HEK293T (cell line): ENCODE measurements at regions not wholly inside any gene's neighbourhood (a gene's known extent, or its start where the extent isn't known, plus 50 kb on each side); places are given as distances from the start of the nearest gene placed in this dataset.

Experiments used
- ARNT ChIP-seq: fragments of 450-650 bp; IDR thresholded peaks from 2 replicates; pipeline ENCODE4 v1.6.1; 2017; ENCODE audit warnings: mild to moderate bottlenecking
- BHLHE40 ChIP-seq: fragments of 450-650 bp; IDR thresholded peaks from 2 replicates; pipeline ENCODE4 v1.6.1; 2016; ENCODE audit warnings: mild to moderate bottlenecking, moderate library complexity, borderline replicate concordance
- ELF4 ChIP-seq: fragments of 450-650 bp; IDR thresholded peaks from 2 replicates; pipeline ENCODE4 v1.6.1; 2017; ENCODE audit warnings: antibody characterized with exemption
- FOXK2 ChIP-seq: fragments of 450-650 bp; IDR thresholded peaks from 2 replicates; pipeline ENCODE4 v1.6.1; 2016; ENCODE audit warnings: mild to moderate bottlenecking
- HDGF ChIP-seq: fragments of 450-650 bp; IDR thresholded peaks from 2 replicates; pipeline ENCODE4 v1.6.1; 2017; ENCODE audit warnings: antibody characterized with exemption, borderline replicate concordance
- LEF1 ChIP-seq: fragments of 450-650 bp; IDR thresholded peaks from 2 replicates; pipeline ENCODE4 v1.6.1; 2017; ENCODE audit warnings: mild to moderate bottlenecking, borderline replicate concordance
- SP1 ChIP-seq: fragments of 450-650 bp; IDR thresholded peaks from 2 replicates; pipeline ENCODE4 v1.6.1; 2017
- SUZ12 ChIP-seq: fragments of 450-650 bp; IDR thresholded peaks from 2 replicates; pipeline ENCODE4 v1.6.1; 2016; ENCODE audit warnings: mild to moderate bottlenecking
- TARDBP ChIP-seq: fragments of 450-650 bp; IDR thresholded peaks from 2 replicates; pipeline ENCODE4 v1.6.1; 2016
- ZNF384 ChIP-seq: fragments of 450-650 bp; IDR thresholded peaks from 2 replicates; pipeline ENCODE4 v1.6.1; 2016

DNA sequence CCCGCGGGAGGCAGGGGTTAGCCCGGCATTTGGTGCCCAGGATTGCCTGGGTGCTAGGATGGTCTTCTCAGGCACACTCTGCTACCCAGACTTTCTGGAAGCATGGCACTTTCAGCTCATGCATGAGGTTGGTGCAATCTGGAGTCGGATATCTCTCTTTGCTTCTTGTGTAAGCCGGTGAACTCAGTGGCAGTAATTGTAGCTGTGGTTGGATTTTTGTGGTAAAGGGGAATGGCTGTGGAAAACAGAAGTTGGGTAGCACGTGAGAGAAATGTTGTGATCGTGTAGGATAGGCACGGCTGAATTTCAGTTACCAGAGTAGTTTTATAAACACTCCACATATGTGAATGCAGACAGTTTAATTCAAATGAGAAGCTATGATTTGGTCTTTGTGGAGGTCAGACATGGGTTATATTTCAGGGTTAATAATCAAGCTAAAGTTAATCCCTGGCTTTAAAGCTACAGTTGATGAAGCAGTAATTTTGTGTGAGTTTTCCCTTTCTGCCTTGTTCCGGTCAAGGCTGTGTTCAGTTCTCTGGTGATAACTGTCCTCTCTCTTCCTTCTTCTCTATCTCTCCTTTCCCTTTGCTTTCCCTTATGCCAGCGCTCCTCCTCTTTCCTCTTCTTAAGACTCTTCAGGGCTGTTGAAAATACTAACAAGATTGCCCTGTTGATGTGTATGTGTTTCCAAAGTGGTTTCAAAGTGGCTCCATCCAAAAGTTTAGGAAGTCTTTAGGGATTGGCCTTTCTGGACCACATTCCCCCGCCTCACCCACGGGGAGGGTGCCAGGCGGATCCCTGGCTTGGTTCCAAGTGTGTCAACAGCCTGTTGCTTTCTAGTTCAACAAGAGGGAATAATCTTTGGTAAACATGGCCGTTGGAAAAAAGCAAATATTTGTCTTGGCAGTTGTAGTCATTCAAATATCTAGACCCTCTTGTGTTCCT is 404.6 kb upstream of the C2CD4B start:
- TF ChIP-seq LEF1: no peak
- TF ChIP-seq SP1: no peak
- TF ChIP-seq SUZ12: no peak
- TF ChIP-seq BHLHE40: no peak
- no peak for TF ChIP-seq HDGF
- TF ChIP-seq ELF4: no peak
- TF ChIP-seq FOXK2: no peak
- TF ChIP-seq TARDBP: no peak
- TF ChIP-seq ARNT: no peak
- no peak for TF ChIP-seq ZNF384
